PC-3 (cell line): ENCODE measurements at regions not wholly inside any gene's neighbourhood (a gene's known extent, or its start where the extent isn't known, plus 50 kb on each side); places are given as distances from the start of the nearest gene placed in this dataset.

Experiments used
- ATAC-seq: fragments of 200-7000 bp; cut with Tn5 transposase; 2 replicates; pipeline ENCODE4 v1.9.1; 2020; ENCODE audit warnings: mild to moderate bottlenecking, moderate library complexity
- BruUV-seq: library from RNA; stranded (reverse); fragments of 400-500 nt; replicated peaks from 2 replicates; lab custom pipeline; 2021; lab: Mats Ljungman, UMichigan
- CTCF ChIA-PET: fragments of 300-600 bp; sonication (Branson Sonifier 250); formaldehyde crosslinking; loops from one replicate; lab custom pipeline; 2022; ENCODE audit warnings: antibody characterized with exemption; lab: Charles Lee
- POLR2A ChIA-PET: fragments of 300-600 bp; sonication (Branson Sonifier 250); formaldehyde crosslinking; loops from one replicate; lab custom pipeline; 2022; ENCODE audit warnings: antibody characterized with exemption; ENCODE audit not compliant: unreplicated experiment; lab: Charles Lee
- DNase-seq: peaks from one replicate; pipeline ENCODE4 v3.0.0-alpha.2; 2015
- H2AFZ ChIP-seq: fragments of 300-600 bp; sonication (generic); 2 replicates; pipeline ENCODE4 v1.6.0; 2016; ENCODE audit warnings: antibody characterized with exemption, low read length
- H3F3A ChIP-seq: fragments of 300-600 bp; sonication (generic); one replicate; pipeline ENCODE4 v1.6.0; 2017; ENCODE audit warnings: antibody characterized with exemption, low read length, control low read depth, mild to moderate bottlenecking; ENCODE audit not compliant: unreplicated experiment
- H3K27ac ChIP-seq: fragments of 300-600 bp; sonication (generic); 2 replicates; pipeline ENCODE4 v1.5.1; 2016; ENCODE audit warnings: mild to moderate bottlenecking, low read length
- H3K27me3 ChIP-seq: fragments of 300-600 bp; sonication (generic); 2 replicates; pipeline ENCODE4 v1.6.1; 2016; ENCODE audit warnings: low read length, mixed read lengths
- H3K36me3 ChIP-seq: fragments of 300-600 bp; sonication (generic); 2 replicates; pipeline ENCODE4 v1.6.1; 2016; ENCODE audit warnings: low read depth, mixed run types, low read length, mixed read lengths
- H3K4me1 ChIP-seq: fragments of 300-600 bp; sonication (generic); 2 replicates; pipeline ENCODE4 v1.5.1; 2016; ENCODE audit warnings: low read length; ENCODE audit not compliant: insufficient read depth
- H3K4me2 ChIP-seq: fragments of 300-600 bp; sonication (generic); 2 replicates; pipeline ENCODE4 v1.6.0; 2016; ENCODE audit warnings: low read length
- H3K4me3 ChIP-seq: fragments of 300-600 bp; sonication (generic); 2 replicates; pipeline ENCODE4 v1.5.1; 2016; ENCODE audit warnings: mild to moderate bottlenecking, low read length, mixed read lengths
- H3K79me2 ChIP-seq: fragments of 300-600 bp; sonication (generic); 2 replicates; pipeline ENCODE4 v1.6.1; 2017; ENCODE audit warnings: low read length, mixed read lengths
- H3K9ac ChIP-seq: fragments of 300-600 bp; sonication (generic); 2 replicates; pipeline ENCODE4 v1.6.0; 2016; ENCODE audit warnings: mild to moderate bottlenecking, low read length
- H3K9me2 ChIP-seq: fragments of 300-600 bp; sonication (generic); replicated peaks from 2 replicates; pipeline ENCODE4 v1.6.1; 2016; ENCODE audit warnings: mixed run types, low read length, mixed read lengths
- H3K9me3 ChIP-seq: fragments of 300-600 bp; sonication (generic); 2 replicates; pipeline ENCODE4 v1.6.1; 2016; ENCODE audit warnings: low read length, mixed read lengths
- H4K20me1 ChIP-seq: fragments of 300-600 bp; sonication (generic); 2 replicates; pipeline ENCODE4 v1.6.1; 2016; ENCODE audit warnings: low read length, mixed read lengths
- EZH2 ChIP-seq: fragments of 300-600 bp; sonication (generic); IDR thresholded peaks from one replicate; pipeline ENCODE4 v1.6.1; 2017; ENCODE audit warnings: antibody characterized with exemption, mild to moderate bottlenecking, low read length; ENCODE audit not compliant: unreplicated experiment
- EZH2phosphoT487 ChIP-seq: fragments of 300-600 bp; sonication (generic); IDR thresholded peaks from 2 replicates; pipeline ENCODE4 v1.6.1; 2018; ENCODE audit warnings: mild to moderate bottlenecking, antibody characterized with exemption, low read length, borderline replicate concordance
- intact Hi-C: fragments of 100-400 bp; cut with micrococcal nuclease; formaldehyde crosslinking; loops from 2 replicates; pipeline ENCODE4 v1.9.0; 2023
- TF ChIP-seq, protein P1 (sequence below): fragments of 300-600 bp; sonication (generic); conservative IDR thresholded peaks from 2 replicates; pipeline ENCODE4 v1.5.1; 2017; ENCODE audit warnings: antibody characterized with exemption, low read depth, mild to moderate bottlenecking, low read length

DNA sequence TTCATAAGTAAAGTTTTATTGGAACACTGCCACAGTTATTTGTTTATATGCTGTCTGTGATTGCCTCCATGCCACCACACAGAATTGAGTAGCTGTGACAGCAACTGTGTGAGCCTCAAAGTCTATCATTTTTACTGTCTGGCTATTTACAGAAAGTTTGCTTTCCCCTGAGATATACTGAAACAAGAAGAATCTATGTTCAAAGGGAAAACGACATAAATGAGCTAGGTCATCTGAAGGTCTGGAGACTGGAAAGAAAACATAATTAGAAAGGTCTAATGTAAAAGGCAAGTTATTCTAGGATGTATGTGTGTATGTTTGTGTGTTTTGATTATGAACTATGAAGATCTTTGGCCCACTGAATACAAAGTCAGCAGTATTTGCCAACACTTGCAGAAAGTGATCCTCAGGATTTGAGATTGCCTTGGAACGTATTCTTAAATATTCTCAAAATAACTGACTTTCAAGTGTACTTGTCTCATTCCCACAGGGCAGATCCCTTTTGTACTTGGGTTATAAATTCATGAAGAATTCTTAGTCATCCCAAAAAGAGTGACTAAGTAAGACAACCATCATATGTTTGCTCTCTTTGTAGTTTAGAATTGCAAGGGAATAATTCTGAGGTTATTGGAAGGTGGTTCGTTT lies 677.7 kb downstream of the DOK5 start:
- TF ChIP-seq EZH2 (no peak), EZH2phosphoT487 (no peak)
- TF ChIP-seq, protein P1, sequence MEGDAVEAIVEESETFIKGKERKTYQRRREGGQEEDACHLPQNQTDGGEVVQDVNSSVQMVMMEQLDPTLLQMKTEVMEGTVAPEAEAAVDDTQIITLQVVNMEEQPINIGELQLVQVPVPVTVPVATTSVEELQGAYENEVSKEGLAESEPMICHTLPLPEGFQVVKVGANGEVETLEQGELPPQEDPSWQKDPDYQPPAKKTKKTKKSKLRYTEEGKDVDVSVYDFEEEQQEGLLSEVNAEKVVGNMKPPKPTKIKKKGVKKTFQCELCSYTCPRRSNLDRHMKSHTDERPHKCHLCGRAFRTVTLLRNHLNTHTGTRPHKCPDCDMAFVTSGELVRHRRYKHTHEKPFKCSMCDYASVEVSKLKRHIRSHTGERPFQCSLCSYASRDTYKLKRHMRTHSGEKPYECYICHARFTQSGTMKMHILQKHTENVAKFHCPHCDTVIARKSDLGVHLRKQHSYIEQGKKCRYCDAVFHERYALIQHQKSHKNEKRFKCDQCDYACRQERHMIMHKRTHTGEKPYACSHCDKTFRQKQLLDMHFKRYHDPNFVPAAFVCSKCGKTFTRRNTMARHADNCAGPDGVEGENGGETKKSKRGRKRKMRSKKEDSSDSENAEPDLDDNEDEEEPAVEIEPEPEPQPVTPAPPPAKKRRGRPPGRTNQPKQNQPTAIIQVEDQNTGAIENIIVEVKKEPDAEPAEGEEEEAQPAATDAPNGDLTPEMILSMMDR: no peak
- Histone ChIP-seq H3K4me1 (no peaks in the 10 kb centered on the region), H3K79me2 (no peaks in the 10 kb centered on the region), H2AFZ (no peak overlapping the region), H3K9me3 (peaks cover 34% of the 10 kb centered on the region), H3K36me3 (no peaks in the 10 kb centered on the region), H3K4me3 (no peak overlapping the region), H3K27me3 (no peaks in the 10 kb centered on the region), H3K27ac (no peak overlapping the region), H4K20me1 (no peaks in the 10 kb centered on the region), H3F3A (no peaks in the 10 kb centered on the region), H3K9ac (no peak overlapping the region), H3K4me2 (no peak overlapping the region), H3K9me2 (no peaks in the 10 kb centered on the region)
- CTCF ChIA-PET: no interaction called here
- BruUV-seq: no TSS peak
- intact Hi-C loops: no loop called here
- DNase-seq: no peak
- POLR2A ChIA-PET: no interaction called here
- no peak for ATAC-seq

DNA sequence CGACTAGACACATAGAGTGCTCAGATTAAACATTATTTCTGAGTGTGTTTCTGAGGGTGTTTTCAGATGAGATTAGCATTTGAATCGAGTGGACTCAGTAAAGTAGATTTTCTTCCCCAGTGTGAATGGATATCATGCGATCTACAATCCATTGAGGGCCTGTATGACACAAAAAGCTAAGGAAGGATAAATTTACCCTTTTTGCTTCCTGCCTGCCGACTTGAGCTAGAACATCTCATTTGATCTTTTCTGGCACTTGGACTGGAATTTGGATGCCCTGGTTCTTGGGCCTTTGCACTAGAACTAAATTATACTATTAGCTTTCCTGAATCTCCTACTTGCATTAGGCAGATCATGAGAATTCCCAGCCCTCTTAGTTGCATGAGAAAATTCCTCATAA lies 675.8 kb downstream of the DOK5 start:
- CTCF ChIA-PET: no interaction called here

DNA sequence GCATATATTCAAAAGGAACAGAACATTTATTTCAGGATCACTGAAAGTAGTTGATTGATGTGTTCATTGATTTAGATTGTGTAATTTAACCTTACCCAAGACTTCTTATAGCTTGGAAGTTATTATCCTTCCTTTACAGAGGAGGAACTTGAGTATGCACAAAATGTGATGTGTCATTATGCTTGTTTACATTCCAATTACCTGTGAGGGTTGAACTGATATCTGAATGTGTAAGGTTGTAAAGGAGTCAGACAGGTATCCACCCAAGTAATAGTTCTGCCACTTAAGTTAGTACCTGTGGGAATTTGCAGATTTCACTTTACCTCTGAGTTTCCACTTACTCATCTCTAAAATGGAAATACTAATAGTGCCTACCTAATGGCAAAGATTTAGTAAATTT lies 668.2 kb downstream of the DOK5 start:
- DNase-seq: no peak
- H3K27ac ChIP-seq: no peak overlapping the region
- intact Hi-C loops: no loop called here
- CTCF ChIA-PET: no interaction called here
- H3K9me2 ChIP-seq: no peaks in the 10 kb centered on the region
- no peak overlapping the region for H3K4me2 ChIP-seq
- no peak overlapping the region for H3K4me3 ChIP-seq
- H3F3A ChIP-seq: no peaks in the 10 kb centered on the region
- H4K20me1 ChIP-seq: no peaks in the 10 kb centered on the region
- no peaks in the 10 kb centered on the region for H3K36me3 ChIP-seq
- POLR2A ChIA-PET: no interaction called here
- peaks cover 49% of the 10 kb centered on the region; the same call in 1 of the 2 replicates for H3K9me3 ChIP-seq
- H3K27me3 ChIP-seq: no peaks in the 10 kb centered on the region
- no peak overlapping the region for H3K9ac ChIP-seq
- no peaks in the 10 kb centered on the region for H3K4me1 ChIP-seq
- no peak overlapping the region for H2AFZ ChIP-seq
- no peak for TF ChIP-seq EZH2
- TF ChIP-seq, protein P1: no peak
- no peak for TF ChIP-seq EZH2phosphoT487
- BruUV-seq: no TSS peak
- no peak for ATAC-seq
- no peaks in the 10 kb centered on the region for H3K79me2 ChIP-seq

More for the DNA sequence above, 675.8 kb downstream of the DOK5 start:
- no peaks in the 10 kb centered on the region for H3K9me2 ChIP-seq
- H3K27me3 ChIP-seq: no peaks in the 10 kb centered on the region
- no peak overlapping the region for H3K4me3 ChIP-seq
- H2AFZ ChIP-seq: no peak overlapping the region
- no peaks in the 10 kb centered on the region for H4K20me1 ChIP-seq
- no peak overlapping the region for H3K9ac ChIP-seq
- no peaks in the 10 kb centered on the region for H3K79me2 ChIP-seq
- TF ChIP-seq, protein P1: no peak
- TF ChIP-seq EZH2: no peak
- H3K36me3 ChIP-seq: no peaks in the 10 kb centered on the region
- no peaks in the 10 kb centered on the region for H3K4me1 ChIP-seq
- no peak for DNase-seq
- intact Hi-C loops: no loop called here
- POLR2A ChIA-PET: no interaction called here
- peaks cover 35% of the 10 kb centered on the region for H3K9me3 ChIP-seq
- ATAC-seq: no peak
- no peak overlapping the region for H3K4me2 ChIP-seq
- no TSS peak for BruUV-seq
- no peak overlapping the region for H3K27ac ChIP-seq
- no peaks in the 10 kb centered on the region for H3F3A ChIP-seq
